SW 1271 (cell line): ENCODE measurements at regions not wholly inside any gene's neighbourhood (a gene's known extent, or its start where the extent isn't known, plus 50 kb on each side); places are given as distances from the start of the nearest gene placed in this dataset.
A peak's percentile ranks its signal among the peaks of the same experiment; 100 is the strongest.

Source experiments
- DNase-seq, 2 experiments: peaks; one replicate each; lab custom pipeline; 2025; lab: John Stamatoyannopoulos, UW

DNA sequence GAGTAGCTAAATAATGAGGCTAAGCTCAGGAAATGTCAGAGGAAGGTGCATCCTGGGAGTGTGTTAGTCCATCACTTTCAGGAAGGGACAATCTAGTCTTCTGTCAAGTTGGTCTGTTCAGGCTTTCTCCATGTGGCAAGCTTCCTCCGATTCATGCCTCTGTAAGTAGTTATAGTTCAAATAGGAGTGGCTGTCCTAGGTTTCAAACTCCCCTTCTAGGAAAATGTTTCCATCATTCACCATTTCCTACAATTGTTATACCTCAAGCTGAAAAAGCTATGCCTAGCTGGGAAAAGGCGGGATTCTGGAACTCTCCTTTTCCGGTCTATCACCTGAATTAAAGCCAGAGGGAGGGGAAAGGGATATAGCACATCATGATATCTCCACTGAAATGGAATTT is 287.7 kb upstream of the ZSWIM2 start:
- DNase-seq, result no peak

DNA sequence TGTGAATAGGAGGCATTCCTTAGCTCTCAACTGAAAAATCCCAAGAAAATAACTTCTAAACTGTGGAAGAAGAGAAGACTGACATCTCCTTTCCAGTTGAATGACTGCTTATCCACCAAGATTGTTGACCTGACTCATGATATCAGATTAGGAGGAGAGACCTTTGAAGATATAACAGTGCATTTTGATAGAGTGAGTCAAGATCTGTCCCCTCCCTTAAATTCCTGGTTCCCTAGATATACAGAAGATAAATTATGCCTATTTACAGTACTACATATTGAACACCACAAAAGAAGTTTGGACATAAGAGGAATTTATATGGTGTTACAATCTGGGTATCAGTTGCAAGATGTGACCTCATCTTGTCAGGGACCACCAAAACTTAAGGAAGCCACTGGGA is 285.3 kb upstream of the ZSWIM2 start:
- DNase-seq, result no peak

GRCh38 chr2:187129868-187130267 is 280.9 kb upstream of the ZSWIM2 start:
- no peak for DNase-seq

- DNase-seq, result no peak
Measured at GRCh38 chr2:187129306-187129705, 280.3 kb upstream of the ZSWIM2 start.

GRCh38 chr2:187126247-187127005 is 277.5 kb upstream of the ZSWIM2 start:
- no peak for DNase-seq

DNA sequence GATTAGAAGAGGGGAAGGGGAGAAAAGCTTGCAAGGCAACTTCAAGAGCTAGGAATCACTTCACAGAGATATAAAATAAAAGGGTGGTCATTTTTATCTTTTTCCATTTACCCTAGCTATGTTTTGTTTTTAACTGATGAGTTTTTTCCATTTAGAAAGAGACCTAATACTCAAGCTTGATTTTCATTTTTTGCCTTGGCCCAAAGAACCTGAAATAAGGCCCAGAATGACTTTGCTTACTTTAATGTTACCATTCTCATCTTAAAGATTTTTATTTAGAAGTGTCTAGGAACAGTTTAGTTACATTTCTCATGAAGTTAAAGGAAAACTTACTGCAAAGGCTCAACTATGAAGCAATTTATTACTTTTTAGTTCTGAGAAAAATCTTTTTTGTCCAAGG is 276.3 kb upstream of the ZSWIM2 start:
- DNase-seq, result no peak

DNA sequence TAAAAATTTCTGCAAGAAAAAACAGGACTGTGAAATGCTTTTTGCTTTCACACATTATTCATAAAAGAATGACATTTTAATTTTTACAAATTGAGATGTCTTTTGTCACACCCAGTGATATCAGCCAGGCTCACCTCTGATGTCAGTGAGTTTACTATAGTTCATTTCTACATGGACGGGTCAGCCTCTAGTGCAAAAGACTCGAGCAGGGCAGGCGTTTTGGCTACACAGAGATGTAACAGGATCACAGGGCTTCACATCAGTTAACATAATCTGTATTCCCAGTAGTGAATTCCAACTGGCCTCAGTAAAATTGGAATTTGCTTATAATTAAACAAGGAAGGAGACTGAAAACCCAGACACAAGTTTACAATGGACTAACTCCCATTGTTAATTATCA is 275.6 kb upstream of the ZSWIM2 start:
- DNase-seq, result no peak

DNA sequence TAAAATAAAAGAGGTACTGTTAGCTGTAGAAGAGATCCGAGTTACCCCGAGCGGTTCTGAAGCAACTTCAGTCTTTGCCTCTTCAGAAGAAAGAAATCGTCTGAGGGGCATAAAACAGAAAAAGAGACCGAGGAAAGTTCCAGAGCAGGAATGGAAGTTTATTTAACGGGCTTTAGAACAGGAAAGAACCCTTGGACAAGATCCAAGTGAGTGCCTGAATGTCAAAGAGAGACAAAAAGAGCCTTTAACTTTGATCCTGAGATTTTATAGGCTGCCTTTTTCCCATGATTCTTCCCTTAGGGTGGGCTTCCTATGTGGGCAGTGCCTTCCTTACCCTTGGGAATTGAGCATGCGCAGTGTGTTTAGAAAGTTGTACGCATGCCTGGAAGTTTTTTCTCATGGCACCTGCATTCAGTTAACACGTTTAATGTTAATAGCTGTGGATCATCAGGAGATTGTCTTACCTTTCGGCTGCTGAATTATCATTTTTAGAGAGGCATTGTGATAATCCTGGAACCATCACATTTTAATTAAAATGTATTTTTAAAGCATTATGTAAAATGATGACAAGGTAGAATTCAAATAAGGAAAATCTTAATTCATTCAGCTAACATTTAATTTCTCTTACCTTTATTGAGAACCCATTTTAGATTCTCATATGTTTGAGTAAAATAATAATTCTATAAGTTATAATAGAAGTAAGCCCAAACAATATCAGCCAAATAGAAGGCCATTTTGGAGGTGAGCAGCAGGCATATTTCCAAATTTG is 269.5 kb upstream of the ZSWIM2 start:
- no peak for DNase-seq

- DNase-seq, result peak in 1 of 2 experiments; percentile 1
Measured at GRCh38 chr2:187117483-187117882, 268.5 kb upstream of the ZSWIM2 start.

DNA sequence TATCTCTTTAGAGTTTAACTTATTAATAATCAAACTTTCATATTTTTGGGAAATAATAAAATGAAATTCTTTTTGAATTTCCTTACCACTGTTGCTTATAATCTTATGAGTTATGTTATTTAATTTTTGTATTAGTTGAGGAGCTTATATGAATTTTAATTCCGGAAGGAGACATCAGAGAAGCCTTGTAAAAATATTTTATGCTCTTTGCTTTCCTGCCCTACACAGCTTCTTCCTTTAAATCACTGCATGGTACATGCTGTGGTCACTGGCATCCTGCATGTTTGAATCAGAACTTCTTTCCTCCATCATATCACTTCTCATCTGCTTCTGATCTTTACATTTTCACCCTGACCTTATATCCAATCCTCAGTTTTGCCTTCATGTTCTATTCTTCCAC is 266.7 kb upstream of the ZSWIM2 start:
- no peak for DNase-seq

DNA sequence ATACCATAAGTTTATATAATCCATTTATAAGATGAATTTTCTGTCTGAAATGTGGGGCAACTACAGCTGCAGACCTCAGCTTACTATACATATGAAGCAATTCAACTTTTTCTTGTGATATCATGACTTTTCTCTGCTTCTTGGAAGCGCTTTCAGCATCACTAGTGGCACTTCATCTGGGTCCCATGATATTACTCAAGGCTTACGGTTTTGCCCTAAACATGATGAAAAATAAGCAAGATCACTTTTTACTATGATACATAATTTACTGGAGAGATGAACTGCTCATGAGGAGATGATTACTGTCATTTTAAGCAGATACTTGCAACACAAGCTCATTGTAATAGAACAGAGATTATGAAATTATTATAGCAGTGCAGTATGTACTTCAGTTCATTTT is 258.0 kb upstream of the ZSWIM2 start:
- DNase-seq, result no peak

GRCh38 chr2:187105218-187105617 is 256.2 kb upstream of the ZSWIM2 start:
- DNase-seq, result no peak

DNA sequence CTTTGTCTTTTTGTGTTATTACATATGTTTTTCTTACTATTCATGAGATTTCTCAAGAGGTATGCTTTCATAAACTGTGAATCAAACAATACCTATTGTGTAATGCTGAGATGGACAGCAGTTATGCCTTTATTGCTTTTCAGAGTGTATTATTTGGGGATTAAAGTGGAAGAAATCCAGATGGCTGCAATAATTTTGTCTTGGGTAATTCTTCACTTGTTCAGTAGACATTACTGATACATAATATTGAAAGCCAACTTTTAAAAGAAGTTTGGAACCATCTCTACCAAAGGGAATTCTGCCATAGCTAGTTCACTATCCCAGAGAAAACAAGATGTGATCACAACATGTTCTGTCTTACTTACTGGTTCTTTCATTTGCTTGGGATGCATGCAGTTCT is 253.4 kb upstream of the ZSWIM2 start:
- no peak for DNase-seq

DNA sequence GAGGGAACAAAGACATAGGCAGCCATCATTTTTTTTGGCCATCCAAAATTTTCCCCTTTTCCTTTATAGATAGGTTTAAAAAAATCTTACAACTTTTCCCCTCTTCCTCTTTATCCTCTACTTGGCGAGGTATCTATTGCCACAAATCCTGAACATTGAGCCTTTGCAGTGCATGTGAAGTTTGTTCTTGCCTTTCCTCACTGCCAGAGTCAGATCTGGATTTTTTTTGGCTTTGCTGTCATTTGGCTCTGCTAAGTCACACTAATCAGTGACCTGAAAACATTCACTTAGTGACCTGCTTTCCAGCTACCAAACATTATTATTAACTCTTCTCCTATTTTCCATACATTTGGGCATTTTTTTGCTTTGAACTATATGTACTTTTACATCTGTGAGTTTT is 249.2 kb upstream of the ZSWIM2 start:
- no peak for DNase-seq

- no peak for DNase-seq
Measured at GRCh38 chr2:187093771-187094412, 244.9 kb upstream of the ZSWIM2 start.

- DNase-seq, result no peak
Measured at GRCh38 chr2:187091664-187092063, 242.7 kb upstream of the ZSWIM2 start.

DNA sequence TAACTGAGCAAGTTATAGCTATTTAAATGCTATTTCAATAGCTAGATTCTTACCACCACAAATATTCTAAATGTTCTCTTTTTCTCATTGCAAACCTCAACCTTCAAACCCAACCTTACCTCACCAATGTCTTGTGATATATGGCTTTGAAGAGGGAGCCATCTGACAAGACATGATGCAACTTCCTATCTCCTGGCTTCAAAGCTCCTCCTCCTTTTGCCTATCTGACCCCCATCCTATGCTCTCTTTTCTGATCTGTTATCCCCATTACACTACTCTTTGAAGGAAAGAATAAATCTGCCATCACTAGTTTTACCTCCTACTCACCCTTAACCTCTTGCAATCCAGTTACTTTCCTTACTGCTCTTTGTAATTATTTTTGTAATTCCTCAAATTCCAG is 235.6 kb upstream of the ZSWIM2 start:
- no peak for DNase-seq

GRCh38 chr2:187081461-187081860 is 232.5 kb upstream of the ZSWIM2 start:
- no peak for DNase-seq

DNA sequence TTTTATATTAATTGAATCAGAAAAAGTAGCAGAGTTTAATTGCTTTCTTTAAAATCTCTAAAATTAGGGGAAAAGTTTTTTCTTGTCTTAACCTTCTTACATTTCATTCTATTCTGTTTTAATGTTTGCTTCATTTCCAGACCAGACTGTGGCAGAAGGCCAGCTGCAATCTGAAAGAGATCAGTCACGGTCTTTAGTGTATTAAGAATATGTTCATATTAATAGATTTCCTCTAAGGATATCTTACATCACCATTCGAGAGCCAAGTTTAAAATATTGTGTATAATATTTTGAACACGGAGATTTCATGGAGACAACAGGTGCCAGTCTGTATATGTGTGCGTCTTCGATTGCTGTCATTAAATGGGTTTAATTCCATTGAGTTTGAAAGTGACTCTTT is 230.9 kb upstream of the ZSWIM2 start:
- no peak for DNase-seq

DNA sequence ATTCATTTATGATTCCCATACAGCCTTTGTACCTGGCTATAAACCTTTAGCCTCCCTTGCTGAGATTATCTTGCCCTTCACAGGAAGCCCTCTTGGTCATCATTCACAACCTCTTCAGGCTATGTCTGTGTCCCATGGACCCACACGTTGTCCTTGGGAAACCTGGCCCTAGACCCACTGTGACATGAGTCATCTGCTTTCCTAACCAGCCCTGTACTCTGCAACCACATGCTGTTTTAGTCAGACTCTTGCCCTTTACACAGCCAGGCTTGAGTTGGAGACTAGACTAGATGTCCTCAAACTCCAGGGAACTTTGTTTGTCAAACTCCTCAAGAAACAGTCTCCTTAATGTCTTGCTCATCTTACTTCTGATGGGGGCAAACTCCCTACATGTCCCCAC is 229.3 kb upstream of the ZSWIM2 start:
- DNase-seq, result no peak

- no peak for DNase-seq
Measured at GRCh38 chr2:187075671-187076070, 226.7 kb upstream of the ZSWIM2 start.

GRCh38 chr2:187075199-187075635 is 226.2 kb upstream of the ZSWIM2 start:
- DNase-seq, result no peak

GRCh38 chr2:187058198-187058597 is 209.2 kb upstream of the ZSWIM2 start:
- DNase-seq, result no peak
